GM06990 (cell line): ENCODE measurements at regions not wholly inside any gene's neighbourhood (a gene's known extent, or its start where the extent isn't known, plus 50 kb on each side); places are given as distances from the start of the nearest gene placed in this dataset.

Experiments used
- DNase-seq: peaks from one replicate; pipeline ENCODE4 v3.0.0-alpha.2; 2011; ENCODE audit not compliant: insufficient read length; ENCODE audit errors: extremely low read depth
- H3K27me3 ChIP-seq: replicated peaks from 2 replicates; pipeline ENCODE4 v1.6.0; 2011; ENCODE audit warnings: low read length; ENCODE audit not compliant: control insufficient read depth, insufficient read depth
- H3K36me3 ChIP-seq: 2 replicates; pipeline ENCODE4 v1.5.1; 2011; ENCODE audit warnings: low read length; ENCODE audit not compliant: control insufficient read depth, insufficient read depth
- H3K4me3 ChIP-seq: replicated peaks from 2 replicates; pipeline ENCODE4 v1.5.1; 2011; ENCODE audit warnings: low read depth, mild to moderate bottlenecking, control low read depth, low read length
- TF ChIP-seq, protein P1 (sequence below): IDR thresholded peaks from 2 replicates; pipeline ENCODE4 v1.5.1; 2011; ENCODE audit warnings: low read length, control low read depth, mild to moderate bottlenecking, inconsistent platforms; ENCODE audit not compliant: insufficient read depth, poor library complexity, severe bottlenecking

DNA sequence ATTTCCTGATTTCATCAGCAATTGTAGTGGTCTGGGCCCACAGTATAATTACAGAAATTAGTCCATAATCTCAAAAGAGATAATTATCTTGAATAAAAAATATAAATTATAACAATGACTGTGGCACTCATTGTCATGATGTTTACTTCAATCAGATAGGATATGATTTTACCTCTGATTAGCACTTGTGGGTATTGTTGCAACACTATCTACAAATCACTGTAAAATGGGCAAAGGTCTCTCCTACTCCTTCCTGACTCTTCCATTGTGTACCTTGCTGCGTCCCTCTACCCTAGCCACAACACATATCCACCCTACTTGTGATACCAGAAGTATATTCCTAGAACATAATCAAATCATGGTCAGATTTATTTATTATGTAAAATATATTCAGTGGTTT lies 200.9 kb upstream of the TRIB2 start:
- TF ChIP-seq, protein P1, sequence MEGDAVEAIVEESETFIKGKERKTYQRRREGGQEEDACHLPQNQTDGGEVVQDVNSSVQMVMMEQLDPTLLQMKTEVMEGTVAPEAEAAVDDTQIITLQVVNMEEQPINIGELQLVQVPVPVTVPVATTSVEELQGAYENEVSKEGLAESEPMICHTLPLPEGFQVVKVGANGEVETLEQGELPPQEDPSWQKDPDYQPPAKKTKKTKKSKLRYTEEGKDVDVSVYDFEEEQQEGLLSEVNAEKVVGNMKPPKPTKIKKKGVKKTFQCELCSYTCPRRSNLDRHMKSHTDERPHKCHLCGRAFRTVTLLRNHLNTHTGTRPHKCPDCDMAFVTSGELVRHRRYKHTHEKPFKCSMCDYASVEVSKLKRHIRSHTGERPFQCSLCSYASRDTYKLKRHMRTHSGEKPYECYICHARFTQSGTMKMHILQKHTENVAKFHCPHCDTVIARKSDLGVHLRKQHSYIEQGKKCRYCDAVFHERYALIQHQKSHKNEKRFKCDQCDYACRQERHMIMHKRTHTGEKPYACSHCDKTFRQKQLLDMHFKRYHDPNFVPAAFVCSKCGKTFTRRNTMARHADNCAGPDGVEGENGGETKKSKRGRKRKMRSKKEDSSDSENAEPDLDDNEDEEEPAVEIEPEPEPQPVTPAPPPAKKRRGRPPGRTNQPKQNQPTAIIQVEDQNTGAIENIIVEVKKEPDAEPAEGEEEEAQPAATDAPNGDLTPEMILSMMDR: no peak
- DNase-seq: no peak
- H3K27me3 ChIP-seq: no peaks in the 10 kb centered on the region
- no peak overlapping the region for H3K4me3 ChIP-seq
- no peaks in the 10 kb centered on the region for H3K36me3 ChIP-seq

DNA sequence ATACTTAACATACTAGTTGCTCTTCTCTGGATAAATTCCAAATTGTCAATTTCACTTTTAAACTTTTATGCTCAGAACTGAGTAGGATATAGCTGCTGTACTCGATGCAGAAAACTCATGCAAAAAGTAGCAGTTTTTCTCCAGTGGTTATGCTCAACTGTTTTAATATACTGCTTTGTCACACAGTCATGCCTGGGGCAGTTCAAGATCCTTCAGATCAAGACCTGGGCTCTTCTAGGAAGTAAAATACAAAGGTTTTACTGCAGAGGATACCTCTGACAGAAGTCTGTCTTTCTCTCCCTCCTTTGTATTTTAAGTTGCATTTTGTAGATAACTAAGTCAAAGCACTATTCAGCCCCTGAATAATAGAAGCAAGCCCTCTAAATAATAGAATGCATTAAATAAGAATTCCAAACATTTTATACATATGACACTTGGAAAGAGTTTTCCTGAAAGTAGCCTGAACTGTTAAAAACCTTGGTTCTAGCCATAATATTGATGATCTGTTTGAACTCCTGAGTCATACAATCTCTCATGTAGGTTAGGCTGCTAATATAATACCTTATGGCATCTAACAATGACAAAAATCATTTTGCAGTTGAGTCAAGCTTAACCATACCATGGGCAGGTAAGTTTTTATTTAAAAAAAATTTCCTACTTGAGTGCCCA lies 183.3 kb upstream of the TRIB2 start:
- TF ChIP-seq, protein P1: no peak
- no peak overlapping the region for H3K4me3 ChIP-seq
- H3K27me3 ChIP-seq: no peaks in the 10 kb centered on the region
- DNase-seq: no peak
- no peaks in the 10 kb centered on the region for H3K36me3 ChIP-seq

DNA sequence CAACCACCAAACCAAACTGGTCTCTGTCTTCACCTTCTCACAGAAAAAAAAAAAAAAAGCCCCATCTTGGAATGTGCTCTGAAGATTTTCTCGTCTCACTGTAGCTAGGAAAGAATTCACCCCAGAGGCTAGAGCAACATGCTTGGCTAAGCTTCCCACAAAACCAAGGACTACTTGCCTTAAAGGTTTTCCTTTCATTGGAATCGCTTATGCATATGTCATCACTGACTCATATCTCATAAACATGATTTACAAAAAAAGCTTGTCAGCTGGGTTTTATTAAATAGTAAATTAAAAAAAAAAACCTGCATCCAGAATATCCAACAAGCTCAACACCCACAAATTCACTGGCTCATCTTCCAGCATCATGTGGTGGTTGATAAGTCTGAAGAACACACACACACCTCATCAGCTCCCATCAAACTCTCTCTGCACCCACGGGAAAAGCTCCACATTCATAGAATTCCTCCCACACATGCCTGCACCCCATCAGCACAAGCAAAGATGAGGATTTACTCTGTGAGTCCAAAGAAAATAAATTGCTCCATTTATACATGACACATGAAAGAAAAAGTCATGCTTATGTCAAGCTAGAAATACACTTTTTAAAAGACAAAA lies 182.0 kb upstream of the TRIB2 start:
- no peak for DNase-seq
- Histone ChIP-seq H3K27me3 (no peaks in the 10 kb centered on the region), H3K4me3 (no peak overlapping the region), H3K36me3 (no peaks in the 10 kb centered on the region)
- TF ChIP-seq, protein P1: no peak

DNA sequence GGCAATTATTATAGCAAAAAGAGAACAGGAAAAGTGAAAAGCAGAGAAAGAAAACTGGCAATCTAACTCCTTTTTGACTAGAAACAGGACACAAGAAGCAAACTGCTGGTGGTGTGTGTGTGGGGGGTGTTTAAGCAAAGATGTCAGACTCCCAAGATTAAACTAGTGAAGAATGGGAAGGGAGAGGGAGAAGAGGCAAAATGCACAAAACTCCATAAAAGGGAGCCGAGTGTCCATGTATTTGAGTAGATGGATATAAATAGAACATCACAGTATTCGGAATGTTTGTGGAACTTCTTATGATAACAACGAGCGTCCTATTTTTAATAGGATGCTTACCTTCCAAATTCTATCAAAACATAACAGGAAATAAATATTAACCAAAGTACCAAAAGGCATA lies 179.8 kb upstream of the TRIB2 start:
- Histone ChIP-seq H3K4me3 (no peak overlapping the region), H3K27me3 (no peaks in the 10 kb centered on the region), H3K36me3 (no peaks in the 10 kb centered on the region)
- no peak for DNase-seq
- TF ChIP-seq, protein P1: no peak

DNA sequence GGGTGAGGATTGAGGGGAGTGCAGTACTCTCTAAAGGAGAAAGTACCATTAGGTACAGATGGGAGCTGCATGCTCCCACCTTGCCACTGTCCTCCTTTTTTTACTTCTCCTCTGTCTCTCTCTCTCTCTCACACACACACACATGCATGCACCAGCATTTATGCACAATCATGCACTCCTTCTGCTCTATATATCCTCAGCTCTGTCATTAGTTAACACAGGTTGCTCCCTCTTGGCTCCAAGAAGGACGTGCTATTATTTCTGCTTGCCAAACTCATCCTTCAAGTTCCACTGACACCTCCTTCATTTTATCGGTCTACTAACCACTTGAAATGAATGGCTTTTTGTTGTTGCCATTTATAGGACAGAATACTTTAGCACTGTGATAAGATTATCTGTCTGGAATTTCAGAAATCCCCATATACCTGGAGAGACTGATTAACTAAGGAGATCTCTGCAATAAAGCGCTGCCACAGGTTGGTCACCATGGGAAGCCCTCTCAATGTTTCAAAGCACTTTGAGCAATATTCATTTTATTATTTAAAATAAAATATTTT lies 178.5 kb upstream of the TRIB2 start:
- no peak overlapping the region for H3K4me3 ChIP-seq
- no peaks in the 10 kb centered on the region for H3K27me3 ChIP-seq
- DNase-seq: no peak
- H3K36me3 ChIP-seq: no peaks in the 10 kb centered on the region
- TF ChIP-seq, protein P1: no peak

DNA sequence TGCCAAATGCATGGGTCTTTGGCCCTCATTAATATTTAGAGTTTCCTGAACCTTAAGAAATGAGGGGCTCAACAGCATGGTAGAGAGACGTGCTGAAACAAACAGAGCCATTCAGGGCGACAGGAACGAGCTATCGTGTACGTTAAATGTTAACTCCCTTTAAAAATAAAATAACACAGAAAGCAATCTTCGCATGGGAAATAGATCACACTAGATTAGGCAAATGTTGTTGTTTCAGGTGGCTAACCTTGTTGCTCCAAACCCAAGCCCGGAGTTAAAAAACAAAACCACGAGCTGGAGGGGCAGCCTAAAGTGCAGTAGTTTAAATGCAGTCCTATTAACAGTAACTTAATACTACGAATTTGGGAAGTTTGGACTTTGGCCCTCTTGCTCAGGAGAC lies 177.4 kb upstream of the TRIB2 start:
- Histone ChIP-seq H3K27me3 (no peaks in the 10 kb centered on the region), H3K4me3 (no peak overlapping the region), H3K36me3 (no peaks in the 10 kb centered on the region)
- TF ChIP-seq, protein P1: no peak
- no peak for DNase-seq
